IgD-negative memory B cell (primary cell): ENCODE measurements at regions not wholly inside any gene's neighbourhood (a gene's known extent, or its start where the extent isn't known, plus 50 kb on each side); places are given as distances from the start of the nearest gene placed in this dataset.
A peak's percentile ranks its signal among the peaks of the same experiment; 100 is the strongest.

Source experiments
- H3K27ac Mint-ChIP-seq, 3 donors: one replicate each; pipeline ENCODE4 v1.8.0; 2020 to 2022; ENCODE audit warnings: mild to moderate bottlenecking in 3 of 3, mixed read lengths in 3 of 3, moderate library complexity in 1 of 3
- H3K27me3 Mint-ChIP-seq: one replicate; pipeline ENCODE4 v1.8.0; 2021; ENCODE audit warnings: mixed read lengths
- H3K36me3 Mint-ChIP-seq: one replicate; pipeline ENCODE4 v1.8.0; 2020; ENCODE audit warnings: mild to moderate bottlenecking, mixed read lengths
- H3K4me1 Mint-ChIP-seq, 3 donors: one replicate each; pipeline ENCODE4 v1.8.0; 2020 to 2022; ENCODE audit warnings: mixed read lengths in 3 of 3, mild to moderate bottlenecking in 1 of 3
- H3K4me3 Mint-ChIP-seq, 4 donors: one replicate each; pipeline ENCODE4 v1.8.0; 2020 to 2022; ENCODE audit warnings: mild to moderate bottlenecking in 4 of 4, mixed read lengths in 4 of 4, moderate library complexity in 3 of 4
- H3K9me3 Mint-ChIP-seq, 3 donors: one replicate each; pipeline ENCODE4 v1.8.0; 2020 to 2021; ENCODE audit warnings: mixed read lengths in 3 of 3, mild to moderate bottlenecking in 1 of 3

DNA sequence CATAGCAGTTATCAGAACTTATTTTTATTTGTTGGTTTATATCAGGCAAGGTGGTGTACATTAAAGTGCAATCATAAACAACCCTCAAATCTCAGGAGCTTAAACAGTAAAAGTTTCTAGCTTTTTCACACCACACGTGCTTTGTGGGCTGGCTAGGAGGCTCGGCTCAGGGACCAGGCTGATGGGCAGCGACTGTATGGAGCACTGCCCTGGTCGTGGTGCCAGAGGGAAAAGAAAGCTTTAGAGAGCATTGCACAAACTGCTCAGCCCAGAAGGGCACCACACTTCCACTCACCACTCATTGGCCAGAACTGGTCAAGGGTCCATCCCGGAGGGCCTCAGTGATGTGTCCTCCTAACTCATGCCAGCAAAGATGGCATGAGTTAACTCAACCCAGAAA, 123.2 kb downstream of the AQP9 start:
- no peaks in the 10 kb centered on the region for H3K9me3 Mint-ChIP-seq
- H3K27ac Mint-ChIP-seq, result no peak overlapping the region
- no peak overlapping the region for H3K4me3 Mint-ChIP-seq
- no peaks in the 10 kb centered on the region for H3K36me3 Mint-ChIP-seq
- no peaks in the 10 kb centered on the region for H3K4me1 Mint-ChIP-seq
- H3K27me3 Mint-ChIP-seq, result peaks cover 7% of the 10 kb centered on the region

DNA sequence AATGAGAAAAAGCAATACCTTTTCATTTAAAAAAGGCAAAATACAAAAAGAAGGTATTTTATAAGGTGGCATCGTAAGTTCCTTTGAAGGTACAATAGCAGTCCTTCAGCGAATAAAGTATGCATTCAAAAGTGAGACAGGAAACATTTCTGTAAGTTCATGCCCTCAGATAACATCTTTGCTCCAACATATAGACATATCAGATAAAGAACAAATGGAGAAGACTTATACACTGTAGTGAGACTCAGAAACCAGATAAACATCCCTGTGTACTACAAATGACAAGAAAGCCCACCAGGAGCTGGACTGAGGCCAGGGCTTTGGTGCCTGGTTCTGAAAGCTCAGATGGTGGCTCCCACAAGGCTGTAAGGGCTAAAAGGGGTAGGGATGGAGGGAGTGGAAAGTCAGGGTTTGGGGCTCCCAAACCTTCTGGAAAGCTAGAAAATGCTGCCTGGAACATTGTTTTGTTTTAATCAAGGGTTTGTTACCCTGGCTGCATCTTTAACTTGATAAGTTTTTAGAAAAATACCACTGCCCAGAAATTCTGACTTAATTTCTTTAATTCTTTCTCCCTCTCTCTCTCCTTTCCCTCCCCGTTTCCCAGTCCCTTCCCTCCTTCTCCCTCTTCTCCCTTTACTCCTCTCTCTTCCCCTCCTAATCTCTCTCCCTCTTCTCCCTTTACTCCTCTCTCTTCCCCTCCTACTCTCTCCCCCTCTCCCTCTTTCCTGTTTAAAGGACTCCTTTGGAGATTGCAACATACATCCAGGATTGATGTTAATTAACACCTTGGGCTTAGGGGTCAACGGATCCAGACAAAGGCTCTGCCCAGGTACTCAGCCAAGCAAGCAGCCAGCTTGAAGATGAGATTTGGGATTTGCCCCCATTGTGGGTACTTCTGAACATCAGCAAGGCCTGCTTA, 126.1 kb downstream of the AQP9 start:
- Mint-ChIP-seq H3K4me1 (no peaks in the 10 kb centered on the region), H3K9me3 (no peaks in the 10 kb centered on the region), H3K27me3 (peaks cover 4% of the 10 kb centered on the region), H3K36me3 (no peaks in the 10 kb centered on the region), H3K27ac (no peak overlapping the region), H3K4me3 (peak overlapping the region in 1 of 4 donors; percentile 39)

DNA sequence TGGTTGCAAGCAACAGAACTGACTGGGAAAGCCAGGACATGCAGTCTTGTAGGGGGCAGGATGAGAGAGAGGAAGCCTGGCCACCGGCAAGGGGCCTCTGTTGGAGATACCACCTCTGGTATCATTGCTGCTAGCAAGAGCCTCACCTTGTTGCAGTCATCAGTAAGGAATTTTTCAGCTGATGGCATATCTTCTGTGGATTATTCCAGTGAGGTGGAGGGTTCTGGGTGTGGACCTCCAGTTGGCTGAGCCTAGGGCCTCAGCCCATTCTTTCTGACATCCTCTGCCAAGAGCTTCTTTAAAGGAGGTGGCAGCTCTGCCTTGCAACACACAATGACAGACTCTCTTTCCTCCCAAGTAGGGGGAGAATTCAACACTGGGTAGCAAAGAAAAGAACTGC, 128.9 kb downstream of the AQP9 start:
- Mint-ChIP-seq H3K4me1 (no peaks in the 10 kb centered on the region), H3K4me3 (no peak overlapping the region), H3K36me3 (no peaks in the 10 kb centered on the region), H3K9me3 (peaks cover 0 to 9% (median 1%) of the 10 kb centered on the region in 3 donors), H3K27ac (no peak overlapping the region), H3K27me3 (peaks cover 4% of the 10 kb centered on the region)

DNA sequence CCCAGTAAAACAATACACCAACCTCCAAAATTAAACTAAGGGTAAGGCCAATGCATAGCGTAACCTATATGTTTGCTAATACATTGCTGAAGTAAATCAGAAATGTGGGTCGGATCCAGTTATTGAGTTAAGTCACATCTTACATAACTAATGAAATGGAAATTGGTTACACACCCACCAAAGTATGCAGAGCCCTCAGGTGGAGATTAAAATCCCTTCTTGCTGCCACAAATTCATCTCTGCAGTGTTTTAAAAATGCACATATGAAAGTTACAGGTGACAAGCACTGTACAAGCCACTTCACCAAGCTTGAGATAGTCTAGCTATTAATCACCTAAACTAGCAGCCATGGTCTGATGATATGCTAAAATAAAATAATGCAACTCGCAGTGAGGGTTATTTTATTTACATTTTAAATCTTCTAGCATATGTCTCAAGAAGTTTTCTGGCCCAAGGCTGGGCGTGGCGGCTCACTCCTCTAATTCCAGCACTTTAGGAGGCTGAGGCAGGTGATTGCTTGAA, 130.6 kb downstream of the AQP9 start:
- Mint-ChIP-seq H3K4me1 (no peaks in the 10 kb centered on the region), H3K4me3 (no peak overlapping the region), H3K9me3 (peaks cover 0 to 9% (median 1%) of the 10 kb centered on the region in 3 donors), H3K27me3 (peaks cover 2% of the 10 kb centered on the region), H3K27ac (no peak overlapping the region), H3K36me3 (no peaks in the 10 kb centered on the region)

DNA sequence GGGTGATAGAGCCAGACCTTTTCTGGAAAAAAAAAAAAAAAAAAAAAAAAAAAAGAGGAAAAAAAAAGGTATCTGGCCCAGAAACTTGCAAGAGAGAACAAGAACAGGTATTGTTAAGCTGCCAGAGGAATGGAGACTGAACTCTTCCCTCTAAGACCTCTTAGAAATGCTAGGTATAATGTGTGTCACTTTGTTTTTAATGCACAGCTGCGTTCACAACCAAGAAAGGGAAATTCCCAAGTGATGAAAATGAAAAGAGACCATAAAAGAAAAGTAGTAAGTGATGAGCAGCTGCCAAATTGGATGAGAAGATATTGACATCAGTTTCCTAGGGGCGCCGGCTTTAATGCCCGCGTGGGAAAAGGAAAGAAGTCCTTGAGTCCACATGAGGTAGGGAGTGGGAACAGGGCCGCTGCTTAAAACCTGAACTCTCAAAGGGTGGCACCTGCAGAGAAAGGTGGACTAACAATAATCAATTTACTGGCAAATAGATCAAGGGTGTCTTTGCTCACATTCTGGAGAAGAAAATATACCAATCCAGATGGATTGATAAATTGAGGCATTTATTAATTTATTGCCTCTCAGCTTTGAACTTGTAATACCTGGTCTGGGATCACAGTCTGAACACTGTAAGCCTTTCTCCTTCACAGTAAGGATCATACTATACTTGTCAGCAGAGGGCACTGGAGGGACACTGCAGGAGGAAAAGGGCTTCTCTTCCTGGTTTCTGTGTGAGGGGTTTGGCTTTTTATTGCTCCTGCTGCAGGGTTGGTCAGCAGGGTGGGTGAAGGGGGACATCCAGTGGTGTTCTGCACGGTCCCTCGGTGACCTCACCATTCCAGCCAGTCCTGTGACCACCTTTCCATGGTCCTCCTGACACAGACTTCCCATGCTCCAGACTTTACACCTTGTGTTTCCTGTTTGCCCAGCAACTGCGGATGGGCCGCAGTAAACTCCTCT, 131.6 kb downstream of the AQP9 start:
- peaks cover 0 to 9% (median 1%) of the 10 kb centered on the region in 3 donors for H3K9me3 Mint-ChIP-seq
- H3K36me3 Mint-ChIP-seq, result no peaks in the 10 kb centered on the region
- no peaks in the 10 kb centered on the region for H3K4me1 Mint-ChIP-seq
- peak overlapping the region in 1 of 3 donors; percentile 24 for H3K27ac Mint-ChIP-seq
- no peak overlapping the region for H3K4me3 Mint-ChIP-seq
- peaks cover under 1% of the 10 kb centered on the region for H3K27me3 Mint-ChIP-seq

DNA sequence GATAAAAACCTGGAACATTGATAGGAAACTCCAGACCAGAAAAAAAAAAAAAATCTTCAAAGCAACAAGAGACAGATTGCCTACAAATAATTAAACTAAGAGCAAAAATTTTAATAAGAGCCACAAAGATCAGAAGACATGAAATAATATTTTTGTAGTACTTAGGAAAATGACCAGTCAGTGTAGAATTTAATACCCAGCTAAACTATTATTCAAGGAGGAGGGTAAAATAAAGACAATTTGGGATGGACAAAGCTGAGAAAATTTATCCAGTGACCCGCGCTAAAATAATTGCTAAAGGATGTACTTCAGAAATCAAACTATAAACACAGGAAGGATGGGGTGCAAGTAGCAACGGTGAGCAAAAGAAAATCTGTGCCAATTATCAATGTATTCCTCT, 133.2 kb downstream of the AQP9 start:
- Mint-ChIP-seq H3K36me3 (no peaks in the 10 kb centered on the region), H3K4me3 (no peak overlapping the region), H3K27me3 (no peaks in the 10 kb centered on the region), H3K9me3 (peaks cover 0 to 9% (median 1%) of the 10 kb centered on the region in 3 donors), H3K4me1 (no peaks in the 10 kb centered on the region), H3K27ac (no peak overlapping the region)

DNA sequence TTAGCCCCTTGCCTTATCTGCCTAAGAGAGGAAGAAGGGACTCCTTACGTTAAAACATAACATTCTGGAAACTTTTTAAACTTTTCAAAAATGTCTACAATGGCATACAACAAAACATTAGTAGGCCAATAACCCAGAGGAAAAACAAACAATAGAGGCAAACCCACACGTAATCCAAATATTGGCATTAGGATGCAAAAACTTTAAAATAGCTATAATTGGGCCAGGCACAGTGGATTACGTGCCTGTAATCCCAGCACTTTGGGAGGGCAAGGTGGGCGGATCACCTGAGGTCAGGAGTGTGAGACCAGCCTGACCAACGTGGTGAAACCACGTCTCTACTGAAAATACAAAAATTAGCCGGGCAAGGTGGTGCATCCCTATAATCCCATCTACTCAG, 134.9 kb downstream of the AQP9 start:
- H3K4me1 Mint-ChIP-seq, result no peaks in the 10 kb centered on the region
- no peaks in the 10 kb centered on the region for H3K36me3 Mint-ChIP-seq
- H3K9me3 Mint-ChIP-seq, result peaks cover 0 to 9% (median 1%) of the 10 kb centered on the region in 3 donors
- H3K27me3 Mint-ChIP-seq, result no peaks in the 10 kb centered on the region
- H3K4me3 Mint-ChIP-seq, result no peak overlapping the region
- no peak overlapping the region for H3K27ac Mint-ChIP-seq

DNA sequence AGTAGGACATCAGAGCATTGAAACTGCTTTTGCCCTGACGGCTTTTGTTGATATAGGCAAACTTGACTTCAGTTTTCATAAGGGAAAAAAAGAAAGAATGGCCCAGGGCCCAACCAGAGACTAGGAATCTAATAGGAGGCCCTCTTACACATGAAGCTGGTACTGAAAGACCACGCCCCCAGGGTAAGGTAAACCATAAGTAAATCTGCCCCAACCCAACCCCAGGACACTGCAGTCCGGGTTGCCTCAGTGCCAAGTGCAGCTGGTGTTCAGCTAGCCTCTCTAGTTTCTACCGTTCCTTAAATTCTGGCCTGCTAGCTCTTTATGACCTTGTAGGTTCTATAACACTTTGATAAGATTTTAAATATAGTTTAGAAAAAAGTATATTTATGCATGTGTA, 136.7 kb downstream of the AQP9 start:
- H3K4me1 Mint-ChIP-seq, result no peaks in the 10 kb centered on the region
- H3K9me3 Mint-ChIP-seq, result peaks cover 1 to 9% (median 2%) of the 10 kb centered on the region in 3 donors
- no peak overlapping the region for H3K27ac Mint-ChIP-seq
- H3K27me3 Mint-ChIP-seq, result peaks cover 3% of the 10 kb centered on the region
- no peaks in the 10 kb centered on the region for H3K36me3 Mint-ChIP-seq
- no peak overlapping the region for H3K4me3 Mint-ChIP-seq

DNA sequence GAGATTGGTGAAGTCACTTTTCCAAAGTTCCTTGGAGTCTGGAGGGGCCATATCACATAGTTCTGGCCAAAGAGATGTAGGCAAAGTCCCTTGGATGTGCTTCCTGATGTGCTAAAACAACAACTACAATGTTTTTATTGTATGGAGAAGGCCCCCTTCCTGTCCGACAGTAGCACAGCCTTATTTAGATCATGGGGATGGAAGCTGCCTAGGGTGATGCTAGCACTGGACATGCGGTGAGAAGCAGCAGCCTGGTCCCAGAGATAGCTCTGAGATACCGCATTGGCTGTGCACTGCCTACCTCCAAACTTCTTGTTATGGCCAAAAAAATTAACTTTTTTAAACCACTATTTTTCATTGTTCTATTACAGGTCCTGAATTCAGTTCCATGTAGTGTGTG, 137.6 kb downstream of the AQP9 start:
- H3K27ac Mint-ChIP-seq, result no peak overlapping the region
- H3K27me3 Mint-ChIP-seq, result peaks cover 3% of the 10 kb centered on the region
- H3K9me3 Mint-ChIP-seq, result peaks cover 0 to 5% (median 2%) of the 10 kb centered on the region in 3 donors
- H3K4me3 Mint-ChIP-seq, result no peak overlapping the region
- H3K36me3 Mint-ChIP-seq, result no peaks in the 10 kb centered on the region
- H3K4me1 Mint-ChIP-seq, result no peaks in the 10 kb centered on the region

DNA sequence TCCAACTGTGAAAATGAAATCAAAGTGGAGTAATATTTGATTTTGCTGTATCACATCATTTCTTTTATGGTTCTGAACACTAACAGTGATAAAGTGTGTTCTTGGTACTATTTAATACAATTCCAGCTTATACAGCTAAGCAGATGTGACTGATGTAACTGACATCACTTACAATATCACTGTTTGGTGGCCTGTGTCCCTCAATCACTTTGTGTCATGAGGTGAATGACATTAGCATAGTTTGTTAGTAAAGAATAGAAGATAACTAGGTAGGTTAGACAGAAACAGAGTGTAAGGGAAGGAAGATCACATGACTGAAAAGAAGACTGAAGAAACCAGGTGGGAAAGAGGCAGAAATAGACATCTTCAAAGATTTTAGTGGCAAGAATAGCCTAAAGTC, 138.7 kb downstream of the AQP9 start:
- Mint-ChIP-seq H3K36me3 (no peaks in the 10 kb centered on the region), H3K4me3 (no peak overlapping the region), H3K4me1 (no peaks in the 10 kb centered on the region), H3K27me3 (peaks cover 3% of the 10 kb centered on the region), H3K27ac (no peak overlapping the region), H3K9me3 (peaks cover 0 to 2% (median 0%) of the 10 kb centered on the region in 3 donors)

DNA sequence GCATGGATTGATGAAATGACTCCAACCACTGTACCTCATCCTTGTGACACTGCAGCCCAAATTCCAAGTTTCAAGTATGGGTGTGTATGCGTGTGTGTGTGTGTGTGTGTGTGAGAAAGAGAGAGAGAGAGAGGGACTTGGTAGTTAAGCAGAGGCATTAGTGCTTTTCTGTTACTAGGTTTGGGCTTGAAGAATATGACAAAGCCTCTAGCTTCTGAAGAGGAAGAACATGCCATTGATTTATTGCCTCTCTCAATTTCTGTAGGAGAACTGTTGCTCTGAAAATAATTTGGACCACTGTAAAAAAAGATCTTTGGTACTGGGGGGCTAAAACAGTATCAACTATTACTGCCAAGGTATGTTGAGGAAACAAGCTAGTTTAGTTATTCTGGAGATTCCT, 139.2 kb downstream of the AQP9 start:
- Mint-ChIP-seq H3K27ac (no peak overlapping the region), H3K27me3 (peaks cover 3% of the 10 kb centered on the region), H3K4me3 (no peak overlapping the region), H3K9me3 (peaks cover 0 to 2% (median 0%) of the 10 kb centered on the region in 3 donors), H3K36me3 (no peaks in the 10 kb centered on the region), H3K4me1 (no peaks in the 10 kb centered on the region)

DNA sequence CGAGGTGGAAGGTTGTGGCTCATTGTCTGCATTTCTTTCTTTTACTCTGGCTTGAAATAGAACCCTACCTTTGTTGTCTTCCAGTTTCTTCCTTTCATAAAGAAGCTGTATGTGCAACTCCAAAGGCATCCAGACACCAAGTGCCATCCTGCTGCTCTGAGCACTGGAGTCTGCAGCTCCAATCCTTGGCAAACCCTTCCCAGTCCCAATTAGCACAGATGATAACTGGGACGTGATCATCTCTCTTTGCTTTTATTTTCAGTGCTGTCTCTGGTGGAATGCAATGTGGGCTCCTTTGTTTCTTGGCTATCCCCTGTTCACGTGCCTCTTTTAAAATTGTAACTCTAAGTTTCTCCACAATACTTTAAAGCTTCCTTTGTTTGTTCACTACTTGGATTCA, 140.9 kb downstream of the AQP9 start:
- Mint-ChIP-seq H3K9me3 (peaks cover 0 to 2% (median 0%) of the 10 kb centered on the region in 3 donors), H3K36me3 (no peaks in the 10 kb centered on the region), H3K4me1 (no peaks in the 10 kb centered on the region), H3K27ac (no peak overlapping the region), H3K27me3 (peaks cover 3% of the 10 kb centered on the region), H3K4me3 (no peak overlapping the region)

DNA sequence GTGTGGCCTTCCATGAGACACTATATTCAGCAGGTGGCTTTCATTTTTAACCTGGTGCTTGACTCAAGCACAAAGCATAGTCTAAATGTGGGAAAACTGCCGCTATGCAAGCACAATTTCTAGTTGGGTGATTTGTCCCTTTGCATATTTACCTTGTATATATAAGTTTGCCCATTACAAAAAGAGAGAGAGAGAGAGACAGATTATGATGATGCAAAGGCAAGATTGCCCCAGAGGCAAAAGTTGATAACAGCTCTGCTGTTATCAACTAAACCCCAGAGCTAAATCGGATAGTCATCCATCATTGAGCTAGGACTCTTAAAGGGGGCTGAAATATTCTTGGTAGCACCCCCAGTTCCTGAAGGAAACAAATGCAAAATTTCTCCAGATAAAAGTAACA, 141.5 kb downstream of the AQP9 start:
- H3K36me3 Mint-ChIP-seq, result no peaks in the 10 kb centered on the region
- peaks cover 3% of the 10 kb centered on the region for H3K27me3 Mint-ChIP-seq
- H3K9me3 Mint-ChIP-seq, result peaks cover 0 to 2% (median 0%) of the 10 kb centered on the region in 3 donors
- H3K4me1 Mint-ChIP-seq, result no peaks in the 10 kb centered on the region
- H3K27ac Mint-ChIP-seq, result no peak overlapping the region
- no peak overlapping the region for H3K4me3 Mint-ChIP-seq

DNA sequence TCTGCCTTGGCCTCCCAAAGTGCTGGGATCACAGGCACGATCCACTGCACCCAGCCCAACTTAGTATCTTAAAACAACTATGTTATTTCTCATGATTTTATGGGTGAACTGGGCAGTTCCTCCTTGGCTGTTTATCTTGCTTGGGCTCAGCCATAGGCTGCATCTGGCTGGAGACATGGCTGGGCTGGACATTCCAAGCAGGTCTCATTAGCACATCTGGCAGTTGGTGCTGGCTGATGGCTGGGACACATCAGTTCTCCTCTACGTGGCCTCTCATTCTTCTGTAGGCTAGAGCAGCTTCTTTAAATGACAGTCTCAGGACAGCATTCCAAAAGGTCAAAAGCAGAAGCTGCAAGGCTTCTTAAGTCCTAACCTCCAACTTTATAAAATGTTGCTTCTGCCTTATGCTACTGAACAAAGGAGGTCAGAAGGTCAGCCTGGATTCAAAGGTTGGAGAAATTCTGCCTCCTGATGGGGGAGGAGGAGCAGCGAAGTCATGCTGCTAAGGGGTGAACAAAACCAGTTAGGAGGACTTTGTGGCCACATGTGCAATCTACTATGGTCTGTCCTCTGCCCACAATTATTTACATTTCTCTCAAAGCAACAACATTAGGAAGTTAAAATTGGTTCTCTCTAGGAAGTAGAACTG, 144.0 kb downstream of the AQP9 start:
- Mint-ChIP-seq H3K27ac (no peak overlapping the region), H3K4me1 (no peaks in the 10 kb centered on the region)

More for the DNA sequence above, 144.0 kb downstream of the AQP9 start:
- peaks cover 0 to 2% (median 0%) of the 10 kb centered on the region in 3 donors for H3K9me3 Mint-ChIP-seq
- H3K4me3 Mint-ChIP-seq, result no peak overlapping the region
- H3K27me3 Mint-ChIP-seq, result peaks cover 3% of the 10 kb centered on the region
- no peaks in the 10 kb centered on the region for H3K36me3 Mint-ChIP-seq
